SHP77 (cell line): ENCODE measurements at regions not wholly inside any gene's neighbourhood (a gene's known extent, or its start where the extent isn't known, plus 50 kb on each side); places are given as distances from the start of the nearest gene placed in this dataset.

ENCODE experiments used
- DNase-seq, 2 experiments: peaks; one replicate each; lab custom pipeline; 2025; lab: John Stamatoyannopoulos, UW

DNA sequence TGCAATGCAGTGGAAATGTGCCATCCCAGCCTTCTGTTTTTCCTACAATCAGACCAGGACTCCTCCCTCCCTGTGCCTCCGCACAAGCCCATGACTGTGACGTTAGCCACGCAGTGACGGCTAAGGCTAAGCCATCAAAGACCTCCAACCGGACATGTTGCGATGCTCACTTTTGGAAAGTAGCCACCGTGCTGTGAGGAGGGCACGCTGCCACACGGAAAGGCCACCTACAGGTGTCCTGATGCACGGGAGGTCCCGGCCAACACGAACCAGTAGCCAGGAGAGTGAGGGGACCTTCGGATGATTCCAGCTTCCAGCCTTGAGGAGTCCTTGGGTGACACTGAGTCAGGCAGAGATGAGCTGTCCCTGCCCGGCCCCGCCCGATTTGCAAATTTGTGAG is 53.9 kb downstream of the FOXL1 start:
- DNase-seq: no peak

DNA sequence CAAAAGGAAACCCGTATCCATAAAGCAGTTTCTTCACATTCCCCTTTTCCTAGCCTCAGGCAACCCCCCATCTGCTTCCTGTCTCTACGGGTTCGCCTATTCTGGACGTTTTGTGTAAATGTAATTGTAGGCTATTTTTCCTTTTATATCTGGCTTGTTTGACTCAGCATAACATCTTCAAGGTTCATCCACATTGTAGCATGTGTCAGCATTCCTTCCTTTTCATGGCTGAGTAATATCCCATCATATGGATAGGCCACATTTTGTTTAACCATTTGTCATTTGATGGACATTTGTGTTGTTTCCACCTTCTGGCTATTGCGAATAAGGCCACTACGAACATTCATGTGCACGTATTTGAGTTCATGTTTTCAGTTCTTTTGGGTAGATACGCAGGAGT is 54.6 kb downstream of the FOXL1 start:
- no peak for DNase-seq

DNA sequence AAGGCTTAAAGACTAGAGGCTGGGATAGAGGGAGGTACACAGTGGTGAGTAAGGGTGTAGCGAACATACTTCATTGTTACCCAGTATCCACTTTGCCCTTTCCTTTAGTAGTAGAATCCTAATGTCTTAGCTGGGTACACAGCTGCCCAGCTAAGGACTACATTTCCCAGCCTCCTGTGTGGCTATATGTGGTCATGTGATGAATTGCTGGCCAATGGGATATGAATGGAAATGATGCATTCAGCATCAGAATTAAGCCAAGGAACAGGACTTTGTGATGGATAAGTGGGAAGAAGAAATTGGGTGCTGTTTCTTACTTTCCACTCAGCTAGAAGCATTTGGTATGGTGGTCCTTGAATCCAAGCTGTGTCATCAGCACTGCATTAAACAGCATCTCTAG is 55.9 kb downstream of the FOXL1 start:
- DNase-seq: no peak

DNA sequence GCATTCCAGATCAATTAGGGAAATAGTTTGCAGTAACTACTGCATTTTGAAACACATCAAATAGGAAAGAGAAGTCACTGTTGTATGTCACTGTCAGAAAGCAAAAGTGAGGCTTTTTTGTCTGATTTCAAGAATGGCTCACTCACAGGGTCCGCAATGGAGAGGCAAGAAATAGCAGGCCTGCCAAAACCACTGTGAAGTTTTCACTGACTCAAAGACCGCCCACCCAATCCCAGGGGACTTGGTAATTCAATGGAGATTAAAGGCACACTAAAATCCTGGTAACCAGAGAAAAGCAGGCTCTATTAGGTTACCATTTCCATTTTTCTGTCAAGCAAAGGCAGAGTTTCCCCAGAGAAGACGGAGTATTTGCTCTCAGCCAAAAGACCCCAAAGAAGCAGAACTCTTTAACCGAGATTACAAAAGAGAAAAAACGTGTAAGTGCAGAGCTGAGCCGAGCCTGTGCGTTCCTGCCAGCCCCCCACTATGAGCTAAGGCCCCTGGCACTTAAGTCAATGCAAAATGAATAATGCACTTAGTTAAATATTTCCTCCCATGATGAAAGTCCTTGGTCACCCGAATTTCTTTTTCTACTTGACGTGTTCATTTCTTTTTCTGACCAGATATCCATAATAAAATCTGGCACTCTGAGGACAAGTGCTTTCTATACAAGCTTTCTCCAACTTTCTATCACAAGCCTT is 57.0 kb downstream of the FOXL1 start:
- no peak for DNase-seq

DNA sequence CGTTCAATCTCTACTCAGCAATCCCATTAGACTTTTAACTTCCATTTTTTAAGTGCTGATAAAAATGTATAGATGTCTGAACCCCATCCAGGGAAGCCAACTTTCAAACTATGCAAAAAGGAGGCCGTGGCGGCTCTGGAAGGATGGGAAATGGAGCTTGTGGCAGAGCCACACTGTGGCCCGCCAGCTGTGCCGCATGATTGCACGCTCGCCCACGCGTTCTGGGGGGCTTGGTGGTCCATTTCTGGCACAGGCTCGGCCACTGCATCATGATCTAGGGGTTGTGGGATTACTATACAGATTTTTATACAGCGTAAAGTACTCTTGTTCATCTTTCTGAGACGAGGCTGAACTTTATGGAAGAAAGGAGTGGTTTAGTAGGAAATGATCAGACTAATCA is 57.6 kb downstream of the FOXL1 start:
- no peak for DNase-seq

DNA sequence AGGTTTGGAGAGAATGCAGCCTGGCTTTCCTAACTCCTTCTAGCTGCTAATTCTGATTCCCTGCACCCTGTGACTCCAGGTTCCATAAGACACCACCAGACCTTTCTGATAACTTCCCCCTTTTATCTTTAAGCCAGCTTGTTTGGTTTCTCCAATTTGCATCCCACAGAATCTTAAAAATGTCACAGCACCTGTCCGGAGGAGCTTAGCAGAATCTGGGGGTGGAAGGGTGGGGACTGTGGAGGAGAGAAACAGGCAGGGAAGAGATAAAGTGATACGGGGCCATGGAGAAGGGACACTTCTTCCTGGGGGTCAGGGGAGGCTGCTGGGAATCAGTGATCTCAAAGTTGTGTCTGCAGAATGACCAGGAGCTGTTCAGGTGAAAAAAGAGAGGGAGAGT is 59.4 kb downstream of the FOXL1 start:
- DNase-seq: no peak

DNA sequence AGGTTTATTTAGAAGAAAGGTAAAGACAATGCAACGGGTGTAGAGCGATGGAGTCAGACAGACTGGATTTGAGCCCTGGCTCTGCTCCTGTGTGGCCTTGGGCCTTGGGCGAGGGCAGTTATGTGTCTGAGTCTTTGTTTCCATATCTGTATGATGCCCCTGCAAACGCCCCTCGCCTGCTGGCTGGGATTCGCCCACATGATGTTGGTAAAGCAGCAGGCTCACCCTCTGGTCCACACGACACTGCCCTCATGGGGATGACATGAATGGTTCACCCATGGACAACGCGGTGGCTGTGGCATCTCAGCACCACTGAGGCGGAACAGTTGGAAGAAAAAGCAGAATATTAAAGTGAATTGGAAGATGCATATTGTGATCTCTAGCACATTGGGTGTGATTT is 60.3 kb downstream of the FOXL1 start:
- no peak for DNase-seq

DNA sequence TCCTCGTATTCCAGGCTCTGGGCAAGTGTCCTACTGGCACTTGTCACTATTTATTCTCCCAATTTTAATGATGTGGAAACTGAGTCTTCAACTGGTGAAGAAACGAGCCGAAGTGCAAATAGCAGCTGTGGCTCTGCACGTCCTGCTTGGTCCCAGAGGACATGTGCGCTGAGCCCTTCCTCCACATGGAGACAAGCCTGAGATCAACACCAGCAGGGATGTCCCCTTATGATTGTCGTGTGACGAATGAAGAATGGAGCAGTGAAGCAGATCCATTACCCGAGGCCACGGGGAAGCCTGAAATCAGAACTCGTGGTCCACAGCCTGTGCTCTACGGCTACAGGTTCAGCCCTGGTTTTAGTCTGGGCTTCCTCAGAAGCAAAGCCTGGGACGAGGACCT is 61.0 kb downstream of the FOXL1 start:
- DNase-seq: no peak

DNA sequence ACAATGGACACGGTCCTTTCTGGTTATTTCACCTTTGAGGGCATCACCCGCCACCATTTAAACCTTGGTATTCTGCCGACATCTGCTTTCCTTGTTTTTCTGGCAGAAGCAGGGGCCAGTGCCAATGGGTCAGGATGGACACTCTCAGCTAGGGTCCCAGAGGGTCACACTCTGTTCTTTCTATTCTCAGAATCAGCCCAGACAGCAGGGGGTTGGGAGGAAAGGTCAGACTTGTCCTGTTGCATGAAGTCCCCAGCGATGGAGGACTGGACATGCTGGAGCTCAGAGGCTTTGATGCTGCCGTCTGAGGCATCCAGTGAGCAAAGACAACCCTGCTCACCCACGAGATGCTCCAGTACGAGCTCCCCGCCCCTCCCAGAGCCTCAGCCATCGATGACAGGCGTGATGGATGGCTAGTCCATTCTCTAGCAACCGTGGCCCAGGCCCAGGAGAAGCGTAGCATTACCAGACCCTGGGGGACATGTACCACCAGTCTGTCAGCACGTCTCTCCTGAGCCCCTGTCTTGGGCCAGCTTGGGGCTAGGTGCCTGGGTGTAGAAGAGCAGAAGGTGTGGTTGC is 62.0 kb downstream of the FOXL1 start:
- no peak for DNase-seq

DNA sequence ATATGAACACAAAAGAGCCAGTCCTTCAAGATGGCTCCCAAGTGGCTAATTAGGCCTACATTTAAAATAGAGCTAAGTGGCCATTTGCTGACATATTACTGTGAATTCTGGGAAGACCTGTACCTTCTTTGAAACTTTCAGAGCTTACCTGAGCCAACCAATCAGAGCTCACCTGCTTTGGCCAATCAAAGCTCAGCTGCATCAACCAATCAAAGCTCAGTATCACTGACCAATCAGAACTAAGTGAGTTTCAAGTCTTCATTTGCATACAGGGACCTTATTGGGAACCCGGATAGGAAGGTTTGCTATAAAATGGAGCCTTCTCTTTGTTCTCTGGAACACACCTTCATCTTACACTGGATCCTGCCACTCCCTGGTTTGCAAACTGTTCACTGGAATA is 63.7 kb downstream of the FOXL1 start:
- no peak for DNase-seq

DNA sequence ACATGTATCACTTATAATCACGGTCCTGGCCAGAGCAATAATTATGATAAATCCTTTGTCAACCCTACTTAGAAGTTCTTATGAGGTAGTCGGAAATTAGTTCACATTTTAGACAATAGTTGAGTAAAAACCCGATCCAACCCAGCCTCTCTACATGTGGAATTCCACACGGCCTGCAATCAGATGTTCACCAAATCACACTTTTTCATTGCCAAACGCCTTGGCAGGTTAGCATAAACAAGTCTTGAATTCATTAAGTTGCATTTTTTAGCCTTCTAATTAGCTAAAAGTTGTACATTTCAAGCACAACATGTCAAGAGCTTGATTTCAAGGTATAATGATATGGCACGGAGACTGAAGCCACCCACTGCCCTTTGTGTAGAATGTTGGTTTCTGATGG is 65.3 kb downstream of the FOXL1 start:
- DNase-seq: no peak

DNA sequence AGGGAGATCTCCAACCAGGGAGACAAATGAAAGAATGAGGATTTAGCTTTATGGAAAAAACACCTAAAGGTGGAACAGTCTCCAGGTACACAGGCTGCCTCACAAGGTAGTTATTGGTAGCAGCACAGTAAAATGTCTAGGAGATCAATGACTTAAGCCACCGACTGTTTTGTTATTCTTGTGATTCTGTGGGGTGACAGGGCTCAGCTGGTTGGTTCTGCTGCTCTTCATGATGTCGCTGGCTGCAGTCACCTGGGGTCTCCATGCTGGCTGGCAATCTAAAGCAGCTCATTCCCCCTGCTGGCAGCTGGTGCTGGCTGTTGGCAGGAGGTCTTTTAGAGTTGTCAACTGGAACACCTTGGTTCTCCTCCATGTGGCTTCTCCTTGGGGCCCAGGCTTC is 69.2 kb downstream of the FOXL1 start:
- DNase-seq: no peak

DNA sequence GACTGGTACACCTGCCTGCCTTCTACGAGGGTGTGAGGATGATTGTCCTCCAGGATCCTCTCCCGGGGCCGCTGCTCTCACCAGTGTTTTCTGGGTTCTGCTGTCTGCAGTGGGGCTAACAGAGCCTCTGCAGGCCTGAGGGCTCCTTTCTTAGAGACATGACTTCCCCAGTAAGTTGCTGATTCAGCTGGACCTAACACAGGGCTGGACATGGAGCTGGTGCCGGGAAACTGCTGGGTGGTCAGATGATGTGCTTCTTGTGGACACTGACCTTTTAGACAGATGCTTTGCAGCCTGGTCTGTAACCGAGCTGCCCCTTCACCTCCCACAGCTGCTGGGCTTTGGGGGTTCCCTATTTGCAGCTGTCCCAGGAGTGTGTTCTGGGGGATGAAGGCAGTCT is 71.5 kb downstream of the FOXL1 start:
- DNase-seq: no peak

DNA sequence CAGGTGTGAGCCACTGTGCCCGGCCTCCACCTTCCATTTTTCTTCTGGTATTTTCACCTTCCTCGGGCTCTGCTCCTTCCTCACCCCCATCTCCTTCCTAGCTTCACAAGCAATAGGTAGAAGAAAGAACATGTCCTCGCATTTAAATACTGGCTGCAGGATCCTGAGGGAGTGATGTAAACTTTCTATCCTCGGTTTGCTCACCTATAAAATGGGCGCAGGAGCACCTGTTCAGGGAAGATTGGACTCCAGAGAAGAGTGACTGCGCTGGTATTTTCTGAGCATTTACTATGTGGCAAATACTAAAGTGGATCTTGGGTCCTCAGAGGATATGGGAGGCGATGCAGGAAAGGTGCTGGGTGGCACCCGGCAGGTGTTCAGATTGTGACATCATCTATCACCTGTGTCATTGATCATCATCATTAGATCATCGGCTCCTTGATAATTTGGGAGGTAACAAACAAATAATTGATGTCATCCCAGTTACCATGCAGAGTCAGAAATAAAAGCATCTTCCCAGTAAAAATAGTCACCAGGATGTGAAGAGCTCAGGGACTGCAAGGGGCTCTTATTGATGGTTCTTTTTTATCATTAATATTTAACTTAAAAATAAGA is 72.8 kb downstream of the FOXL1 start:
- DNase-seq: no peak

DNA sequence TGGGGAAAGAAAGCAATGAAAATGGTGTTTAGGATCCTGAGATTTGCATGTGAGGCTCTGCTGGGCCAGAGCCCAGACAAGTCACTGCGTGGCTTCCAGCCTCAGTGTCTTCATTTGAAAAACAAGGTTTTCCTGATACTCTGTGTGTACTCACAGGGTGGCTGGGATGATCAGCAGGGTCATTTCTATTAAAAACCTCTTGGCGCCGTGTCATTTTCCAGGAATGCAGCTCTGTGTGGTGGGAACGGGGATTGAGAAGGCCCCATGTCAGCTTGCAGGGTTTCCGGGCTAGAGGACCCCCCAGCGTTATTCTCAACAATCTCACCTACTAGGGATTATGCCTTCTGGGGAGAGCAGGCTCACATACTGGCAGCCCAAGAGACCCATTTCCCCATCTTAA is 73.5 kb downstream of the FOXL1 start:
- no peak for DNase-seq

DNA sequence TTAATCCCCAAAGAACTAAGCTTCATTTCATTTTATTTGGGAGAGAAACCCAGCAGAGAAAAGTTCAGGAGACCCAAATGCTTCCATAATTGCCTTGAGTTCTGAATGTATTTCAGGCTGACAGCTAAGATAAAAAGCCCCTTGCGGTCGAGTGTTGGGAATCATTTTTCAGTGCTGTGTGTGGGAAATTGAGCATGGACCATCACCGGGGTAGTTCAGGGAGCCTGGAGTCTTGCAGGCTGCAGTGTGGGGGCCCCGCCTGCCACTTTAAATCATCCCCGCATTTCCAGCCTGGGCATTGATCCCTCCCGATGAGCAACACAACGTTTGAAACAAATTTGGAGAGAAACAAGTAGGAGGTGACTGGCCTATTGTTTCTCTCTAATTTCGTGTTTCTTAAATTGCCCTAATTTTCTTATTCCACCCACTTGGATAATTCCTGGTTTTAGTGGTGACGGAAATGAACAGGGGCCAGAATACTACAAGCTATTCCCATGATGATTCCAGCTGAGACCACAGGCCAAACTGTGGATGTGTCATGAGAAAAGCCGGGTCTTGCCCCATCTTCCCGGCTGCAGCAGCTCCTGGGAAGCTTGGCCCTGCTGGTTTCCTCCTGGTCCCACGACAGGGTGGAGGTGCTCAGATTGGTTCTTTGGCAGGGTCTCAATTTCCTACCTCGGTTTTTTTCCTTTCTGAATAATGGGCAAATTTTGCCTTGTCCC is 75.1 kb downstream of the FOXL1 start:
- DNase-seq: no peak

DNA sequence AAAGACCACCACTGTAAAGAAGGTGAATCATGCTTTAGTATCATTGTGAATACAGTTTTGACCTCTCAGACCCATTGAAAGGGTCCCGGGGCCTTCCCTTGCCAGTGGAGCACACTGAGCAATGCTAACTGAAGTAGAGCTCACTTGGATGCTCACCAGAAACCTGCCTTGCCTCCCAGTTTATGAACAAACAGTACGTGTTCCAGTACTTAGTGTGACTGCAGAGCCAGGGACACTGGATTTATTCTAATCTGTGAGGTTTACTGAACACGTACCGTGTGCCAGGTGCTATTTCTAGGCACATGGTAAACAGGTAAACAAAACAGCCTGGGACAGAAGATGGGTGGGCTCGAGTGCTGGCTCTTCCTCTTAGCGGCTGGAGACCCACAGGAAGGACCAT is 79.6 kb downstream of the FOXL1 start:
- no peak for DNase-seq

DNA sequence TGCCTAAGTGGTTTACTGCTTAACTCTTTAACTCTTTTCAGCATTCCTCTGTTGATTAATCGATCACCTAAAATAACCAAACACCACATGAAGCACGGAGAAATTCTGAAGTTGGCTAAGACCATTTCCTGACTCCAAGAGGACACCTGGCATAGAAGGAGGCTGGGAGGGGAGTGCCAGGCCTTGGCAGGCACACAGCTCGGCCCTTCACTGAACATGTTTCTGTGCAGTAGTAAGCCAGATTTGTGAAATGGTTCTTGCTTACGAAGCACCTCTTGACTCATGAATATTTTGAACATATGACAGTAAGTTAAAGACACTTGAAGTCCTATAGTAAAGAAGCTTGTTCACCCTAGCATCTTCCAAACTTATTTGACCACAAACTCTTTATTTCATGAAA is 82.3 kb downstream of the FOXL1 start:
- no peak for DNase-seq

DNA sequence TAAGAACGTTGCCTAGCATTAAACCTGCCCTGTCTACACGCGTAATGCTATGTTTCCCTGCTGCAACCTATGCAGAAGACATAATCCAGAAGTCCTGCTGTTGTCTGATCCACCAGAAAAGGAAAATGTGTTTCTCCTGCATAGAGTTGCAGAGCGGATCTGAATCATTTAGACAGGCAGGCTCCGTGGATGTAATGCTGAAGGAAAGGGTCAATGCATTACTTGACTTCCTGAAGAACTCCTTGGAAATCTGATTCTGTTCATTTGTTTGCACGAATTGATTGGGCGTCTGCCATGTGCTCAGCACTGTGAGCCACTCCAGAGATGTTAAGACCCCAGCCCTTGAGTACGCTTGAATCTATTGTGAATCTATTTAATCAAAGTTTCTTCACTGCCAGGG is 83.4 kb downstream of the FOXL1 start:
- no peak for DNase-seq

DNA sequence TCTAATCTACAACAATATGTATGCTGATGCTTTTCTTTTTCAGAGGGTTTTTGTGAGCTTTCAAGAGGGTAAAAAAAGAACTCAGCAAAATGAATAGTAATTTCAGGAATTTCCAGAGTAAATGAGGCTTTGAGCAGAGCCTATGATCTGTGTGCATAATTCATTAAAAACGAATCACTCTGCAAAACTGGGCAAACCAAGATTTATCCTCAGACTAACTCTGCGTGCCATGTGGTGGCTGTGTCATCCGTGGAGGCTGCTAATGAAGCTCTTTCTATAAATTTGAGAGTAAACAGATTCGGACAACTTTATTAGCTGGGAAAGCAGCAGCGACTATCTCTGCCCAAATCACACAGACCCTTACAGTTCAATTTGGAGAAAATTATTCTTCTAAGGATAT is 83.8 kb downstream of the FOXL1 start:
- no peak for DNase-seq

DNA sequence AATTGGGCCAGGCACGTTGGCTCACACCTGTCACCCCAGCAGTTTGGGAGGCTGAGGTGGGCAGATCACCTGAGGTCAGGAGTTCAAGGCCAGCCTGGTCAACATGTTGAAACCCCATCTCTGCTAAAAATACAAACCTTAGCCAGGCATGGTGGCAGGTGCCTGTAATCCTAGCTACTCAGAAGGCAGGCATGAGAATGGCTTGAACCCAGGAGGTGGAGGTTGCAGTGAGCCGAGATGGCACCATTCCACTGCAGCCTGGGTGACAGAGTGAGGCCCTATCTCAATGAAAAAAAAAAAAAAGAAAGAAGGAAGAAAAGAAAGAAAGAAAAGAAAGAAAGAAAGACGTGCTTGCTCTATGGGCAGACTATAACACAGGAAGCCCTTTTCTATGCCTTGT is 84.4 kb downstream of the FOXL1 start:
- no peak for DNase-seq

DNA sequence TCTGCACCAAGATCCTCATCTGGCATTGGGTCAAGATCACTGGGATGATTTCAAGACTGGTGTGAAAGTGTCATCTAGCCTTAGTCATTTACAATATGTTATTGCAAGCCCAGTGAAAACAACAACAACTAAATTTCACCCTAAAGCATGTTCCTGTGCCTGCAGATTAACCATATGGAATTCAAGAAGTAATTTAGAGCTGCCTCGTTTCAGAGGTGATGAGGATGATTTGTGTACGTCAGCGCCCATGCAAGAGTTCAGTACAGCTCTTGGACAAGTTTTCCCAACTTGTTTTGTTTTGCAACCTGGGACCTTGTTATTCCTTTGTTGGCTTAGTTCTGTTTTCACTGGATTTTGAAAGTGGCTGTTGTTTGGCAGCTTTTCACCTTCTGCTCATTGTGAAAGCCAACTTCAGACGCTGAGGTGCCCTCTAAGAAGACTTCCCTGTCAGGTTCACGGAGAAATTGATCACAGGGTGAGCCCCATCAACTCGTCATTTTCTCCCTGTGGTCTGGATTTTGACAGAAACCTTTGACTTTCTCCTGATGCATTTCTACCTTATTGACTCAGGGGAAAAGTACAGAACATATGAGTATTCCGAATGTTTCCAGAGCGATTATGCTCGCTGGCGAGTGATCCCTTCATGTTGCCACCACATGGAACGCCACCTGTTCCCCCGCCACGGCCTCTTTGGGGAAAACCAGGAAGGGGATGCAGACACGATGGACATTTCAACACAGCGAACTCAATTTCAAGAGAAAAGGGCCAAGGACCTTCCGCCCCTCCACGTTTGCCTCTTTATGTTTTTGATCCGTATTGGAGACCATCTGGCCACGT is 85.6 kb downstream of the FOXL1 start:
- DNase-seq: no peak
